COLO829 (cell line): ENCODE measurements at regions not wholly inside any gene's neighbourhood (a gene's known extent, or its start where the extent isn't known, plus 50 kb on each side); places are given as distances from the start of the nearest gene placed in this dataset.
"Not testable (repeated sequence)": the region's sequence is repeated elsewhere in the genome, so short reads cannot be mapped to it uniquely, and the experiment has no call there.

Source experiments
- DNase-seq: peaks from one replicate; pipeline ENCODE4 v3.0.0; 2012; ENCODE audit warnings: low spot score

GRCh38 chr14:106610691-106611090 is 1084.3 kb downstream of the TMEM121 start:
- no peak for DNase-seq

- DNase-seq = no peak
Measured at GRCh38 chr14:106613256-106613655, 1086.9 kb downstream of the TMEM121 start.

GRCh38 chr14:106618471-106618951 is 1092.1 kb downstream of the TMEM121 start:
- DNase-seq = not testable (repeated sequence)

GRCh38 chr14:106619606-106620005 is 1093.2 kb downstream of the TMEM121 start:
- DNase-seq = no peak

- no peak for DNase-seq
Measured at GRCh38 chr14:106620368-106620767, 1094.0 kb downstream of the TMEM121 start.

GRCh38 chr14:106622200-106622745 is 1095.9 kb downstream of the TMEM121 start:
- DNase-seq = no peak

- DNase-seq = no peak
Measured at GRCh38 chr14:106625186-106625585, 1098.8 kb downstream of the TMEM121 start.

GRCh38 chr14:106626469-106626868 is 1100.1 kb downstream of the TMEM121 start:
- DNase-seq = not testable (repeated sequence)

GRCh38 chr14:106626942-106627588 is 1100.7 kb downstream of the TMEM121 start:
- peak; percentile 6 for DNase-seq

- no peak for DNase-seq
Measured at GRCh38 chr14:106631879-106632278, 1105.5 kb downstream of the TMEM121 start.

- DNase-seq = no peak
Measured at GRCh38 chr14:106633721-106634120, 1107.3 kb downstream of the TMEM121 start.

- no peak for DNase-seq
Measured at GRCh38 chr14:106635569-106635968, 1109.2 kb downstream of the TMEM121 start.

- not testable (repeated sequence) for DNase-seq
Measured at GRCh38 chr14:106638786-106639452, 1112.5 kb downstream of the TMEM121 start.

- no peak for DNase-seq
Measured at GRCh38 chr14:106642090-106642489, 1115.7 kb downstream of the TMEM121 start.

GRCh38 chr14:106642971-106643370 is 1116.6 kb downstream of the TMEM121 start:
- not testable (repeated sequence) for DNase-seq

- DNase-seq = not testable (repeated sequence)
Measured at GRCh38 chr14:106648874-106649273, 1122.5 kb downstream of the TMEM121 start.

- no peak for DNase-seq
Measured at GRCh38 chr14:106651016-106651415, 1124.6 kb downstream of the TMEM121 start.

- DNase-seq = peak; percentile 12
Measured at GRCh38 chr14:106652494-106652893, 1126.1 kb downstream of the TMEM121 start.

GRCh38 chr14:106657460-106657859 is 1131.1 kb downstream of the TMEM121 start:
- DNase-seq = no peak

- not testable (repeated sequence) for DNase-seq
Measured at GRCh38 chr14:106658066-106658860, 1131.9 kb downstream of the TMEM121 start.

- not testable (repeated sequence) for DNase-seq
Measured at GRCh38 chr14:106661561-106661960, 1135.2 kb downstream of the TMEM121 start.

GRCh38 chr14:106662936-106663550 is 1136.7 kb downstream of the TMEM121 start:
- DNase-seq = no peak
